H1 (cell line): ENCODE measurements at regions not wholly inside any gene's neighbourhood (a gene's known extent, or its start where the extent isn't known, plus 50 kb on each side); places are given as distances from the start of the nearest gene placed in this dataset.

ENCODE experiments used
- CHD2 ChIP-seq: IDR thresholded peaks from 2 replicates; pipeline ENCODE4 v1.6.1; 2012; ENCODE audit warnings: low read length, improper control_type of control experiment
- CHD7 ChIP-seq: fragments of 300-600 bp; sonication (generic); IDR thresholded peaks from 2 replicates; pipeline ENCODE4 v1.7.1; 2012; ENCODE audit warnings: low read length, moderate library complexity, mild to moderate bottlenecking, inconsistent platforms; ENCODE audit not compliant: insufficient replicate concordance
- E2F6 ChIP-seq: IDR thresholded peaks from 2 replicates; pipeline ENCODE4 v1.6.1; 2012; ENCODE audit warnings: inconsistent platforms
- RFX5 ChIP-seq: IDR thresholded peaks from 2 replicates; pipeline ENCODE4 v1.6.1; 2011; ENCODE audit warnings: low read depth, low read length, improper control_type of control experiment, borderline replicate concordance
- RNF2 ChIP-seq: fragments of 200-900, 300-1000 bp; sonication (generic); IDR thresholded peaks from 2 replicates; pipeline ENCODE4 v1.7.1; 2016; ENCODE audit warnings: borderline replicate concordance, low read depth, mild to moderate bottlenecking, antibody characterized with exemption, low read length; ENCODE audit not compliant: poor library complexity, severe bottlenecking; ENCODE audit errors: missing control alignments
- SAP30 ChIP-seq: fragments of 300-600 bp; sonication (generic); IDR thresholded peaks from 2 replicates; pipeline ENCODE4 v1.7.1; 2012; ENCODE audit warnings: low read length, moderate library complexity, mild to moderate bottlenecking, inconsistent platforms; ENCODE audit not compliant: insufficient read depth, insufficient replicate concordance
- SP1 ChIP-seq: IDR thresholded peaks from 2 replicates; pipeline ENCODE4 v1.6.1; 2011; ENCODE audit warnings: low read depth, low read length

- no peak for TF ChIP-seq CHD7
- TF ChIP-seq CHD2 = no peak
- TF ChIP-seq E2F6 = no peak
- no peak for TF ChIP-seq RNF2
- no peak for TF ChIP-seq SP1
- TF ChIP-seq RFX5 = no peak
- TF ChIP-seq SAP30 = no peak
Observed at GRCh38 chr20:24146231-24146634, 157.7 kb upstream of the GGTLC1 start (continued).
